AG04449 (cell line): ENCODE measurements at regions not wholly inside any gene's neighbourhood (a gene's known extent, or its start where the extent isn't known, plus 50 kb on each side); places are given as distances from the start of the nearest gene placed in this dataset.

ENCODE experiments used
- CTCF ChIA-PET: fragments of 350-600 bp; formaldehyde crosslinking; extraction: SDS; loops from one replicate; lab custom pipeline; 2021; ENCODE audit warnings: antibody characterized with exemption; lab: Yijun Ruan, JAX
- POLR2A ChIA-PET: fragments of 400-600, 350-600 bp; formaldehyde crosslinking; extraction: SDS; loops from one replicate; lab custom pipeline; 2020; ENCODE audit warnings: antibody characterized with exemption, inconsistent platforms; lab: Yijun Ruan, JAX
- DNase-seq: peaks from one replicate; pipeline ENCODE4 v3.0.0-alpha.2; 2010; ENCODE audit warnings: low read depth, low spot score
- H3K4me3 ChIP-seq: 2 replicates; pipeline ENCODE4 v1.5.1; 2011; ENCODE audit warnings: low read depth, mild to moderate bottlenecking, control low read depth, low read length
- CTCF ChIP-seq: IDR thresholded peaks from one replicate; pipeline ENCODE4 v1.5.1; 2011; ENCODE audit warnings: mild to moderate bottlenecking, moderate library complexity, low read length, control low read depth, inconsistent platforms; ENCODE audit not compliant: insufficient read depth; ENCODE audit errors: missing control alignments

GRCh38 chr2:104757056-104757455, 96.9 kb upstream of the POU3F3 start:
- DNase-seq: no peak
- no peak for TF ChIP-seq CTCF
- CTCF ChIA-PET: interaction anchor here (1.3 to 2.5 kb wide), 2 partner anchors 90 to 92 kb away, joined by 4 to 17 read pairs; no protein-coding TSS in a partner anchor
- H3K4me3 ChIP-seq: no peak overlapping the region
- POLR2A ChIA-PET: no interaction called here

GRCh38 chr2:104758199-104758620, 95.7 kb upstream of the POU3F3 start:
- no peak overlapping the region for H3K4me3 ChIP-seq
- no peak for DNase-seq
- CTCF ChIA-PET: interaction anchor here (0.9 to 2.5 kb wide), 4 partner anchors 10 to 91 kb away, joined by 3 to 17 read pairs (median 6); no protein-coding TSS in a partner anchor
- no peak for TF ChIP-seq CTCF
- POLR2A ChIA-PET: no interaction called here

- H3K4me3 ChIP-seq: no peak overlapping the region
- POLR2A ChIA-PET: no interaction called here
- no peak for TF ChIP-seq CTCF
- DNase-seq: no peak
- CTCF ChIA-PET: no interaction called here
These were observed 91.9 kb upstream of the POU3F3 start for GRCh38 chr2:104762031-104762430.

- ChIA-PET POLR2A (interaction anchor here (0.6 kb wide), 2 partner anchors 28 to 631 kb away, joined by 3 read pairs; no protein-coding TSS in a partner anchor), CTCF (interaction anchor here (0.7 kb wide), 1 partner anchor 83 kb away, joined by 3 read pairs; no protein-coding TSS in a partner anchor)
- H3K4me3 ChIP-seq: no peak overlapping the region
- no peak for DNase-seq
- no peak for TF ChIP-seq CTCF
These were observed 87.2 kb upstream of the POU3F3 start for GRCh38 chr2:104766683-104767082.

GRCh38 chr2:104768694-104769093, 85.2 kb upstream of the POU3F3 start:
- H3K4me3 ChIP-seq: no peak overlapping the region
- no peak for DNase-seq
- ChIA-PET POLR2A (no interaction called here), CTCF (no interaction called here)
- TF ChIP-seq CTCF: no peak

- no peak for DNase-seq
- TF ChIP-seq CTCF: no peak
- ChIA-PET POLR2A (no interaction called here), CTCF (no interaction called here)
- H3K4me3 ChIP-seq: no peak overlapping the region
These were observed 84.8 kb upstream of the POU3F3 start for GRCh38 chr2:104769096-104769495.
